HCT116 (cell line): ENCODE measurements at regions not wholly inside any gene's neighbourhood (a gene's known extent, or its start where the extent isn't known, plus 50 kb on each side); places are given as distances from the start of the nearest gene placed in this dataset.

Experiments used
- EZH2 ChIP-seq: fragments of 200-600 bp; sonication (generic); IDR thresholded peaks from 2 replicates; pipeline ENCODE4 v1.6.1; 2017; ENCODE audit warnings: antibody characterized with exemption, mixed run types
- JUND ChIP-seq: IDR thresholded peaks from 2 replicates; pipeline ENCODE4 v1.6.1; 2012
- TF ChIP-seq, protein P1 (sequence below): IDR thresholded peaks from 2 replicates; pipeline ENCODE4 v1.6.1; 2012; ENCODE audit warnings: low read depth
- TF ChIP-seq, protein P2 (sequence below), 3 experiments: fragments of 200-600 bp in 1 of 3; sonication (generic) in 1 of 3; IDR thresholded peaks in 2 of 3; conservative IDR thresholded peaks in 1 of 3; 2 replicates each; pipeline ENCODE4 v1.5.1; 2012 to 2017; ENCODE audit warnings: low read depth in 2 of 3, low read length in 2 of 3, antibody characterized with exemption in 1 of 3, borderline replicate concordance in 1 of 3, control low read depth in 1 of 3, mild to moderate bottlenecking in 1 of 3, mixed read lengths in 1 of 3, mixed run types in 1 of 3, moderate library complexity in 1 of 3; ENCODE audit not compliant: insufficient read depth in 1 of 3

DNA sequence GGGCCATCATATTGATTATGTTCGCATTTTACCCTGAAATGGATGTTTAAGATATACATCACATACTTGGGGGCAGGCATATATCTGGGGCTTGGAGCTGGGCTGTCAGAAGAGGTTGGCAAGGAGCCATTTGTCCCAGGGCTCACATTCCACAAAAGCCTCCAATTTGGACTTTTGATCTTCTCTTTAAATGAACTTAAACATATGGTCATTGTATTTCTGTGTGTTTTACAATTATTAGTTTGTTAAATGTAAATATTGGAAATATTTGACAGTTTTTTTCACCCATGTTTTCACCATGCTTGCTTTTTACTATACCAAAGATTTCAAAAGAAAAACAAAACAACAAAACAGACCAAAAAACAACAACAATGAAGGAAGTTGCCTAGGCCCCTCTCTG, 165.8 kb upstream of the MEIS1 start:
- TF ChIP-seq, protein P1, sequence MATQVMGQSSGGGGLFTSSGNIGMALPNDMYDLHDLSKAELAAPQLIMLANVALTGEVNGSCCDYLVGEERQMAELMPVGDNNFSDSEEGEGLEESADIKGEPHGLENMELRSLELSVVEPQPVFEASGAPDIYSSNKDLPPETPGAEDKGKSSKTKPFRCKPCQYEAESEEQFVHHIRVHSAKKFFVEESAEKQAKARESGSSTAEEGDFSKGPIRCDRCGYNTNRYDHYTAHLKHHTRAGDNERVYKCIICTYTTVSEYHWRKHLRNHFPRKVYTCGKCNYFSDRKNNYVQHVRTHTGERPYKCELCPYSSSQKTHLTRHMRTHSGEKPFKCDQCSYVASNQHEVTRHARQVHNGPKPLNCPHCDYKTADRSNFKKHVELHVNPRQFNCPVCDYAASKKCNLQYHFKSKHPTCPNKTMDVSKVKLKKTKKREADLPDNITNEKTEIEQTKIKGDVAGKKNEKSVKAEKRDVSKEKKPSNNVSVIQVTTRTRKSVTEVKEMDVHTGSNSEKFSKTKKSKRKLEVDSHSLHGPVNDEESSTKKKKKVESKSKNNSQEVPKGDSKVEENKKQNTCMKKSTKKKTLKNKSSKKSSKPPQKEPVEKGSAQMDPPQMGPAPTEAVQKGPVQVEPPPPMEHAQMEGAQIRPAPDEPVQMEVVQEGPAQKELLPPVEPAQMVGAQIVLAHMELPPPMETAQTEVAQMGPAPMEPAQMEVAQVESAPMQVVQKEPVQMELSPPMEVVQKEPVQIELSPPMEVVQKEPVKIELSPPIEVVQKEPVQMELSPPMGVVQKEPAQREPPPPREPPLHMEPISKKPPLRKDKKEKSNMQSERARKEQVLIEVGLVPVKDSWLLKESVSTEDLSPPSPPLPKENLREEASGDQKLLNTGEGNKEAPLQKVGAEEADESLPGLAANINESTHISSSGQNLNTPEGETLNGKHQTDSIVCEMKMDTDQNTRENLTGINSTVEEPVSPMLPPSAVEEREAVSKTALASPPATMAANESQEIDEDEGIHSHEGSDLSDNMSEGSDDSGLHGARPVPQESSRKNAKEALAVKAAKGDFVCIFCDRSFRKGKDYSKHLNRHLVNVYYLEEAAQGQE = no peak
- TF ChIP-seq JUND (no peak), EZH2 (no peak)
- TF ChIP-seq, protein P2, sequence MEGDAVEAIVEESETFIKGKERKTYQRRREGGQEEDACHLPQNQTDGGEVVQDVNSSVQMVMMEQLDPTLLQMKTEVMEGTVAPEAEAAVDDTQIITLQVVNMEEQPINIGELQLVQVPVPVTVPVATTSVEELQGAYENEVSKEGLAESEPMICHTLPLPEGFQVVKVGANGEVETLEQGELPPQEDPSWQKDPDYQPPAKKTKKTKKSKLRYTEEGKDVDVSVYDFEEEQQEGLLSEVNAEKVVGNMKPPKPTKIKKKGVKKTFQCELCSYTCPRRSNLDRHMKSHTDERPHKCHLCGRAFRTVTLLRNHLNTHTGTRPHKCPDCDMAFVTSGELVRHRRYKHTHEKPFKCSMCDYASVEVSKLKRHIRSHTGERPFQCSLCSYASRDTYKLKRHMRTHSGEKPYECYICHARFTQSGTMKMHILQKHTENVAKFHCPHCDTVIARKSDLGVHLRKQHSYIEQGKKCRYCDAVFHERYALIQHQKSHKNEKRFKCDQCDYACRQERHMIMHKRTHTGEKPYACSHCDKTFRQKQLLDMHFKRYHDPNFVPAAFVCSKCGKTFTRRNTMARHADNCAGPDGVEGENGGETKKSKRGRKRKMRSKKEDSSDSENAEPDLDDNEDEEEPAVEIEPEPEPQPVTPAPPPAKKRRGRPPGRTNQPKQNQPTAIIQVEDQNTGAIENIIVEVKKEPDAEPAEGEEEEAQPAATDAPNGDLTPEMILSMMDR (IDR thresholded peaks at IDR 0.05 in 2 of 3, conservative IDR thresholded peaks at IDR 0.05 in 1 of 3; ENCODE audit: borderline replicate concordance in 1 of 3, insufficient read depth in 1 of 3, low read depth in 2 of 3, low read length in 2 of 3) = no peak
